D721Med (cell line): ENCODE measurements at regions not wholly inside any gene's neighbourhood (a gene's known extent, or its start where the extent isn't known, plus 50 kb on each side); places are given as distances from the start of the nearest gene placed in this dataset.

Source experiments
- DNase-seq: peaks from one replicate; pipeline ENCODE4 v3.0.0; 2011; ENCODE audit warnings: low spot score; ENCODE audit not compliant: insufficient read length
- FAIRE-seq: peaks from 2 replicates; lab custom pipeline; 2011; peaks lifted over from hg19 to GRCh38; lab: Jason Lieb, UNC
- CTCF ChIP-seq: IDR thresholded peaks from 2 replicates; pipeline ENCODE4 v1.5.1; 2012; ENCODE audit warnings: mild to moderate bottlenecking, control low read depth; ENCODE audit not compliant: insufficient read depth; ENCODE audit errors: missing control alignments

- FAIRE-seq, result no peak
- TF ChIP-seq CTCF, result no peak
- no peak for DNase-seq
Observed at GRCh38 chr7:84682543-84682942, 488.0 kb upstream of the SEMA3A start.

- no peak for TF ChIP-seq CTCF
- FAIRE-seq (no peak), DNase-seq (no peak)
Observed at GRCh38 chr7:84678841-84679240, 484.3 kb upstream of the SEMA3A start.

GRCh38 chr7:84677117-84677732 is 482.6 kb upstream of the SEMA3A start:
- DNase-seq (no peak), FAIRE-seq (no peak)
- TF ChIP-seq CTCF, result no peak

GRCh38 chr7:84675633-84676034 is 481.0 kb upstream of the SEMA3A start:
- TF ChIP-seq CTCF, result no peak
- DNase-seq (no peak), FAIRE-seq (no peak)

DNA sequence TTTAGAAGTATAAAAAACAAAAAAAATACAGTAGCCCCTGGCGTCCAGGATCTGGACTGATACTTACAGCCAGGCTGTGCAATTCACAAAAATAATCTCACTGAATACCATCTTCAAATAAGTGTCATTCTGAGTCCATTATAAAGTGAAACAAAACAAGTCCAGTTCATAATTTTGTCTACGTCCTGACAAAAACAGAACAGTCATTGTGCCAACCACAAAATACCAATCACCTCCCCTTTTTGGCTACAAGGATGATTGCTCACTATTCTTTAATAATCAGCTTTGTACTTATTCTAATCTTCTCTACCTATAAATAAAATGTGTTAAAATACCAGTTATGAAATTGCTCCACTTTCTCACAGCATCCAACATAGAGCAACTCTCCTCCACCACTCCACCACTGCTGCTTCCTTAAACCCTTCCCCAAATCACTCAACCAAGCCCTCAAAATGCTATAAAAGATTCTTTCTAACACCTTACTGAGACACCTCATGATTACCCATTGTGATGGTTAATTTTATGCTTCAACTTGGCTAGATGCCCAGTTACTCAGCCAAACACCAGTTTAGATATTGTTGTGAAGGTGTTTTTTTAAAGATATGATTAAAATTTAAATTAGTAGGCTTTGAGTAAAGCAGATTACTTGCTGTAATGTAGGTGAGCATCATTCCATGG is 479.8 kb upstream of the SEMA3A start:
- TF ChIP-seq CTCF, result no peak
- FAIRE-seq, result no peak
- DNase-seq, result no peak

GRCh38 chr7:84669177-84669732 is 474.7 kb upstream of the SEMA3A start:
- no peak for DNase-seq
- no peak for FAIRE-seq
- no peak for TF ChIP-seq CTCF

DNA sequence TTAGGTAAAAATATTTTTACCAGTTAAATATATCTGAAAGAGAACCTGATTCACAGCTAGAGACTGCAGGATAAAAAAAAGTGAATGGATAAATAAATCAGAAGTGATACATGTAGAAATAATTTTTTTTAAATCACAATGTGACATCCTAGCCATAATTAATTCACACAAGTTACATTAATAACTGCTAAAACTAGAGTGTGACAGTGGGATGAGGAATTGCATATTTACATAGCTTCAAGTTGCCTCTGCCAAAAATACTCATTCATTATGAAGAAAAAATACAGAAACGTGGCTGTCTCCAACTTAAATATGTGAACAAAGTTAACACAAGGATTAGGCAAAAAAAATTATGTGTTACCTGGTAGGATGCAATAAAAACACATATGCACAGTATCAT is 473.5 kb upstream of the SEMA3A start:
- no peak for FAIRE-seq
- no peak for TF ChIP-seq CTCF
- DNase-seq, result no peak
